Activated CD8-positive, alpha-beta T cell treated with anti-CD3 and anti-CD28 coated beads for 36 hours (primary cell): ENCODE measurements at regions not wholly inside any gene's neighbourhood (a gene's known extent, or its start where the extent isn't known, plus 50 kb on each side); places are given as distances from the start of the nearest gene placed in this dataset.
"Not testable (repeated sequence)": the region's sequence is repeated elsewhere in the genome, so short reads cannot be mapped to it uniquely, and the experiment has no call there.

Source experiments
- ATAC-seq: fragments of 200-7000 bp; cut with Tn5 transposase; one replicate; pipeline ENCODE4 v1.10.0; 2021; ENCODE audit warnings: mild to moderate bottlenecking, moderate library complexity
- CTCF ChIA-PET: fragments of 350-600 bp; sonication (Branson Sonifier 250); formaldehyde crosslinking; loops from one replicate; lab custom pipeline; 2021; ENCODE audit warnings: antibody characterized with exemption; lab: Charles Lee
- POLR2A ChIA-PET: fragments of 350-600 bp; sonication (Branson Sonifier 250); formaldehyde crosslinking; loops from one replicate; lab custom pipeline; 2021; ENCODE audit warnings: antibody characterized with exemption; lab: Charles Lee
- DNase-seq: peaks from one replicate; pipeline ENCODE4 v3.0.0-alpha.2; 2020
- H3K27ac Mint-ChIP-seq: one replicate; pipeline ENCODE4 v1.8.0; 2021; ENCODE audit warnings: mild to moderate bottlenecking, mixed read lengths
- H3K27me3 Mint-ChIP-seq: one replicate; pipeline ENCODE4 v1.8.0; 2021; ENCODE audit warnings: mixed read lengths
- H3K36me3 Mint-ChIP-seq: one replicate; pipeline ENCODE4 v1.8.0; 2021; ENCODE audit warnings: low read depth, mixed read lengths
- H3K4me1 Mint-ChIP-seq: one replicate; pipeline ENCODE4 v1.8.0; 2021; ENCODE audit warnings: low read depth, mixed read lengths
- H3K4me3 Mint-ChIP-seq: one replicate; pipeline ENCODE4 v1.8.0; 2021; ENCODE audit warnings: mild to moderate bottlenecking, moderate library complexity, mixed read lengths
- H3K9me3 Mint-ChIP-seq: one replicate; pipeline ENCODE4 v1.8.0; 2021; ENCODE audit warnings: mixed read lengths
- CTCF ChIP-seq: fragments of 200-600 bp; IDR thresholded peaks from one replicate; pipeline ENCODE4 v1.8.0; 2022; ENCODE audit warnings: antibody characterized with exemption, mild to moderate bottlenecking
- intact Hi-C: fragments of 100-400 bp; cut with micrococcal nuclease; formaldehyde crosslinking; loops from one replicate; pipeline ENCODE4 v1.10.0; 2022

DNA sequence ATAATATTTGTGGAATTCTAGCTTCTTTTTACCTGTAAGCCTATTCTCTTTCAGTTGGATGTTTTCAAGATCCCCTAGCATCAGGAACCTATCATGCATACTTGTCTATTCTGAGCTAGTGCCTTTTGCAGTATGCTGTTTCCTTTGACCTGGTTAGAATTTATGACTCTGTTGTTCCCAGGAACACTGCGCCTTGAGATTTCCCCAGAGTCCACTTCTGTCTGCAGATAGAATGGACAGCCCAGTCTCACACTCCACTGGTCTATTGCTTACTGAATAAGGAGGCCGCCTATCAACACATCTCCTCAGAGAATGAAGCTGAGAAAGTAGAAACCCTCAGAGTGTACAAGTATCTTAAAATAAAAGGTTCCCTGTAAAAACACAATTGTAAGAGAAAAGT is 465.1 kb upstream of the GALNTL6 start:
- intact Hi-C loops, result no loop called here
- CTCF ChIA-PET, result no interaction called here
- Mint-ChIP-seq H3K4me3 (no peak overlapping the region), H3K27me3 (no peaks in the 10 kb centered on the region), H3K9me3 (peaks cover 3% of the 10 kb centered on the region), H3K27ac (no peak overlapping the region), H3K36me3 (no peaks in the 10 kb centered on the region), H3K4me1 (no peaks in the 10 kb centered on the region)
- POLR2A ChIA-PET, result no interaction called here
- DNase-seq, result no peak
- ATAC-seq, result no peak
- no peak for TF ChIP-seq CTCF

DNA sequence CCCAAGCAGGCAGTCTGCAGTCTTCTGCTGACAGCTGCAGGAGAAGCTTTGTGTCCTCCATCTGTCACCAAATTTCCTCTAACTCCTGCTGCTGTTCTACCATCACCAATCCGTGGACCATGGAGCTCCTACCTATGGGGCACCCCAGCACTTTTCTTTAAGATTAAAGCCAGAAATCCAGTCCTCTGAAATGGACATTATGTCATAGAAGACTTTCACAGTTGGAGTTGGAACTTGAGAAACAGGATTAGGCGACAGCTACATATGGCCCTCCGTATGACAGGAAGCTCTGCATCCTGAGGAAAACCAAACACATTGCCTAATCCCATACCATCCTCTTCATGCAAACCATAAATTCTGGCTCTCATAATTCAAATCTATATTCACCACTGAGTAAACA is 470.6 kb upstream of the GALNTL6 start:
- no peaks in the 10 kb centered on the region for H3K36me3 Mint-ChIP-seq
- ChIA-PET POLR2A (no interaction called here), CTCF (no interaction called here)
- no peak for ATAC-seq
- no peak overlapping the region for H3K27ac Mint-ChIP-seq
- H3K4me1 Mint-ChIP-seq, result no peaks in the 10 kb centered on the region
- no peaks in the 10 kb centered on the region for H3K27me3 Mint-ChIP-seq
- no peak overlapping the region for H3K4me3 Mint-ChIP-seq
- no peak for TF ChIP-seq CTCF
- intact Hi-C loops, result no loop called here
- H3K9me3 Mint-ChIP-seq, result no peaks in the 10 kb centered on the region
- no peak for DNase-seq

GRCh38 chr4:171340258-171340657 is 472.9 kb upstream of the GALNTL6 start:
- no peak overlapping the region for H3K4me3 Mint-ChIP-seq
- ChIA-PET POLR2A (no interaction called here), CTCF (no interaction called here)
- ATAC-seq, result no peak
- TF ChIP-seq CTCF, result no peak
- no peaks in the 10 kb centered on the region for H3K36me3 Mint-ChIP-seq
- intact Hi-C loops, result no loop called here
- H3K4me1 Mint-ChIP-seq, result no peaks in the 10 kb centered on the region
- H3K9me3 Mint-ChIP-seq, result no peaks in the 10 kb centered on the region
- no peaks in the 10 kb centered on the region for H3K27me3 Mint-ChIP-seq
- no peak for DNase-seq
- H3K27ac Mint-ChIP-seq, result no peak overlapping the region

DNA sequence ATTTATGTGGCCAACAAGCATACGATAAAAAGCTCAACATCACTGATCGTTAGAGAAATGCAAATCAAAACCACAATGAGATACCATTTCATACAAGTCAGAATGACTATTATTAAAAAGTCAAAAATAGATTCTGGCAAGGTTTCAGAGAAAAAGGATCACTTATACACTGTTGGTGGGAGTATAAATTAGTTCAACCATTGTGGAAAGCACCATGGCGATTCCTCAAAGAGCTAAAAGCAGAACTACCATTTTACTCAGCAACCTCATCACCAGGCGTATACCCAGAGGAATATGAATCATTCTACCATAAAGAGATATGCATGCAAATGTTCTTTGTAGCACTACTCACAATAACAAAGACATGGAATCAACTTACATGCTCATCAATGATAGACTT is 478.7 kb upstream of the GALNTL6 start:
- H3K4me1 Mint-ChIP-seq, result no peaks in the 10 kb centered on the region
- intact Hi-C loops, result no loop called here
- H3K27me3 Mint-ChIP-seq, result no peaks in the 10 kb centered on the region
- DNase-seq, result no peak
- peaks cover 5% of the 10 kb centered on the region for H3K9me3 Mint-ChIP-seq
- no peaks in the 10 kb centered on the region for H3K36me3 Mint-ChIP-seq
- no peak for ATAC-seq
- H3K4me3 Mint-ChIP-seq, result no peak overlapping the region
- CTCF ChIA-PET, result no interaction called here
- H3K27ac Mint-ChIP-seq, result no peak overlapping the region
- POLR2A ChIA-PET, result no interaction called here
- TF ChIP-seq CTCF, result no peak

GRCh38 chr4:171308661-171309060 is 504.5 kb upstream of the GALNTL6 start:
- POLR2A ChIA-PET, result no interaction called here
- CTCF ChIA-PET, result no interaction called here
- ATAC-seq, result no peak
- H3K4me1 Mint-ChIP-seq, result no peaks in the 10 kb centered on the region
- no peaks in the 10 kb centered on the region for H3K36me3 Mint-ChIP-seq
- no peak for DNase-seq
- intact Hi-C loops, result no loop called here
- peaks cover 14% of the 10 kb centered on the region for H3K9me3 Mint-ChIP-seq
- H3K4me3 Mint-ChIP-seq, result no peak overlapping the region
- no peak overlapping the region for H3K27ac Mint-ChIP-seq
- no peak for TF ChIP-seq CTCF
- H3K27me3 Mint-ChIP-seq, result no peaks in the 10 kb centered on the region

DNA sequence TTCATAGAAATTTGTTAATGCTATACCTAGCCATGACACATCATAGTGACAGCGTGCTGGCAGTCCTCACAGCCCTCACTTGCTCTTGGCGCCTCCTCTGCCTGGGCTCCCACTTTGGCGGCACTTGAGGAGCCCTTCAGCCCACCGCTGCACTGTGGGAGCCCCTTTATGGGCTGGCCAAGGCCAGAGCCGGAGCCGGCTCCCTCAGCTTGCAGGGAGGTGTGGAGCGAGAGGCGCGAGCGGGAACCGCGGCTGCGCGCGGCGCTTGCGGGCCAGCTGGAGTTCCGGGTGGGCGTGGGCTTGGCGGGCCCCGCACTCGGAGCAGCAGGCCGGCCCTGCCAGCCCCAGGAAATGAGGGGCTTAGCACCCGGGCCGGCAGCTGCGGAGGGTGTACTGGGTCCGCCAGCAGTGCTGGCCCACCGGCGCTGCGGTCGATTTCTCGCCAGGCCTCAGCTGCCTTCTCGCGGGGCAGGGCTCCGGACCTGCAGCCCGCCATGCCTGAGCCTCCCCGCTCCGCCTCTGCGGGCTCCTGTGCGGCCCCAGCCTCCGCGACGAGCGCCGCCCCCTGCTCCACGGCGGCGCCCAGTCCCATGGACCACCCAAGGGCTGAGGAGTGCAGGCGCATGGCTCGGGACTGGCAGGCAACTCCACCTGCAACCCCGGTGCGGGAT is 515.0 kb upstream of the GALNTL6 start:
- H3K27me3 Mint-ChIP-seq, DNase-seq, H3K27ac Mint-ChIP-seq, intact Hi-C loops, POLR2A ChIA-PET, H3K4me3 Mint-ChIP-seq, CTCF ChIA-PET, H3K36me3 Mint-ChIP-seq, ATAC-seq, H3K4me1 Mint-ChIP-seq: not testable (repeated sequence)
- peaks cover 14% of the 10 kb centered on the region for H3K9me3 Mint-ChIP-seq
